ENCODE measurements at regions not wholly inside any gene's neighbourhood (a gene's known extent, or its start where the extent isn't known, plus 50 kb on each side); places are given as distances from the start of the nearest gene placed in this dataset.

DNA sequence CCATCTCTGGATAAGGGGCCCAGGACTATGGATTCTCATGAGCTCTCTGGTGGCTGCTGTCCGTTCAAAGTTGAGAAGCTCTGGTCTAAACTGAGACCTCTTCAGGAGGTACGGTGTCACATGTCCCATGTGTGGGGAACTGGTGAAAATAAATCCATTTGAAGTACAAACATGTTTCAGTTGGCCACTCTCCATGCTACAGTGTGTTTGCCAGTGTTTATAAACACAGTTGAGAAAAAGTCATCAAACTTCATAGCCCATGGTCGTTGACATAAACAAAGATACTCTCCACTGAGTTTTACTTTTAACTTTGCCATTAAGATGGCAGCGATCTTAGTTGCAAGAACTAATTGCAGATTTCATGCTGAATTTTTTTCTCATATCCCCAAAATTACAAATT, 72.8 kb downstream of the PSMG1 start:
- Histone ChIP-seq H4K20me1 (ENCODE audit: control insufficient read depth, insufficient read depth) (no peaks in the 10 kb centered on the region), H3K79me2 (ENCODE audit: control insufficient read depth, insufficient read depth, low read length) (no peaks in the 10 kb centered on the region), H3K36me3 (ENCODE audit: control insufficient read depth in 2 of 2, insufficient read depth in 2 of 2, low read length in 1 of 2) (no peaks in the 10 kb centered on the region), H3K9ac (ENCODE audit: control insufficient read depth, insufficient read depth, low read length) (no peak overlapping the region), H3K4me2 (ENCODE audit: control insufficient read depth, insufficient read depth) (no peak overlapping the region), H3K27me3 (replicated peaks in 1 of 2; ENCODE audit: control insufficient read depth in 2 of 2, insufficient read depth in 2 of 2, low read length in 1 of 2) (no peaks in the 10 kb centered on the region; a peak in 2 of 4 replicates), H3K4me3 (no peak overlapping the region), H3K4me1 (ENCODE audit: control insufficient read depth, insufficient read depth, low read length) (no peaks in the 10 kb centered on the region), H3K27ac (ENCODE audit: control insufficient read depth, insufficient read depth) (no peak overlapping the region), H3K9me3 (replicated peaks; ENCODE audit: control insufficient read depth, insufficient read depth, low read length) (no peaks in the 10 kb centered on the region), H2AFZ (ENCODE audit: control insufficient read depth, low read depth, low read length) (no peak overlapping the region)
- SMC1A ChIA-PET (ENCODE audit: uncharacterized antibody, unreplicated experiment), result no interaction called here
- CTCF ChIA-PET, result no interaction called here
- FAIRE-seq (no peak), DNase-seq (ENCODE audit: low read depth, low spot score) (no peak), ATAC-seq (no peak)
- in situ Hi-C loops (cut with MboI), result no loop called here
- POLR2A ChIA-PET, result no interaction called here
- no TSS peak for BruUV-seq (replicated peaks)
- RAD21 ChIA-PET (ENCODE audit: unreplicated experiment), result no interaction called here
- 13% methylated on average over 4 of the region's 4 CpGs for WGBS (ENCODE audit: insufficient coverage, insufficient replicate concordance, low lambda C conversion rate, missing lambda C conversion rate)
- intact Hi-C loops (cut with micrococcal nuclease; ENCODE audit: unreplicated experiment), result no loop called here
- TF ChIP-seq HDAC6 (IDR thresholded peaks at IDR 0.05; ENCODE audit: unreplicated experiment) (no peak), PAX8 (IDR thresholded peaks at IDR 0.05) (no peak), ZBTB33 (IDR thresholded peaks at IDR 0.05) (no peak), ZNF217 (IDR thresholded peaks at IDR 0.05) (no peak), FOS (IDR thresholded peaks at IDR 0.05; ENCODE audit: borderline replicate concordance, extremely low read depth, insufficient read length) (no peak), CBX5 (IDR thresholded peaks at IDR 0.05; ENCODE audit: low read depth) (no peak), RELB (IDR thresholded peaks at IDR 0.05; ENCODE audit: low read depth) (no peak), CBX3 (IDR thresholded peaks at IDR 0.05; ENCODE audit: borderline replicate concordance, low read depth) (no peak)
- TF ChIP-seq, protein P1, sequence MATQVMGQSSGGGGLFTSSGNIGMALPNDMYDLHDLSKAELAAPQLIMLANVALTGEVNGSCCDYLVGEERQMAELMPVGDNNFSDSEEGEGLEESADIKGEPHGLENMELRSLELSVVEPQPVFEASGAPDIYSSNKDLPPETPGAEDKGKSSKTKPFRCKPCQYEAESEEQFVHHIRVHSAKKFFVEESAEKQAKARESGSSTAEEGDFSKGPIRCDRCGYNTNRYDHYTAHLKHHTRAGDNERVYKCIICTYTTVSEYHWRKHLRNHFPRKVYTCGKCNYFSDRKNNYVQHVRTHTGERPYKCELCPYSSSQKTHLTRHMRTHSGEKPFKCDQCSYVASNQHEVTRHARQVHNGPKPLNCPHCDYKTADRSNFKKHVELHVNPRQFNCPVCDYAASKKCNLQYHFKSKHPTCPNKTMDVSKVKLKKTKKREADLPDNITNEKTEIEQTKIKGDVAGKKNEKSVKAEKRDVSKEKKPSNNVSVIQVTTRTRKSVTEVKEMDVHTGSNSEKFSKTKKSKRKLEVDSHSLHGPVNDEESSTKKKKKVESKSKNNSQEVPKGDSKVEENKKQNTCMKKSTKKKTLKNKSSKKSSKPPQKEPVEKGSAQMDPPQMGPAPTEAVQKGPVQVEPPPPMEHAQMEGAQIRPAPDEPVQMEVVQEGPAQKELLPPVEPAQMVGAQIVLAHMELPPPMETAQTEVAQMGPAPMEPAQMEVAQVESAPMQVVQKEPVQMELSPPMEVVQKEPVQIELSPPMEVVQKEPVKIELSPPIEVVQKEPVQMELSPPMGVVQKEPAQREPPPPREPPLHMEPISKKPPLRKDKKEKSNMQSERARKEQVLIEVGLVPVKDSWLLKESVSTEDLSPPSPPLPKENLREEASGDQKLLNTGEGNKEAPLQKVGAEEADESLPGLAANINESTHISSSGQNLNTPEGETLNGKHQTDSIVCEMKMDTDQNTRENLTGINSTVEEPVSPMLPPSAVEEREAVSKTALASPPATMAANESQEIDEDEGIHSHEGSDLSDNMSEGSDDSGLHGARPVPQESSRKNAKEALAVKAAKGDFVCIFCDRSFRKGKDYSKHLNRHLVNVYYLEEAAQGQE (IDR thresholded peaks at IDR 0.05; ENCODE audit: low read depth, low read length), result no peak
- TF ChIP-seq, protein P2, sequence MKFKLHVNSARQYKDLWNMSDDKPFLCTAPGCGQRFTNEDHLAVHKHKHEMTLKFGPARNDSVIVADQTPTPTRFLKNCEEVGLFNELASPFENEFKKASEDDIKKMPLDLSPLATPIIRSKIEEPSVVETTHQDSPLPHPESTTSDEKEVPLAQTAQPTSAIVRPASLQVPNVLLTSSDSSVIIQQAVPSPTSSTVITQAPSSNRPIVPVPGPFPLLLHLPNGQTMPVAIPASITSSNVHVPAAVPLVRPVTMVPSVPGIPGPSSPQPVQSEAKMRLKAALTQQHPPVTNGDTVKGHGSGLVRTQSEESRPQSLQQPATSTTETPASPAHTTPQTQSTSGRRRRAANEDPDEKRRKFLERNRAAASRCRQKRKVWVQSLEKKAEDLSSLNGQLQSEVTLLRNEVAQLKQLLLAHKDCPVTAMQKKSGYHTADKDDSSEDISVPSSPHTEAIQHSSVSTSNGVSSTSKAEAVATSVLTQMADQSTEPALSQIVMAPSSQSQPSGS (IDR thresholded peaks at IDR 0.05; ENCODE audit: low read length), result no peak
- TF ChIP-seq, protein P3, sequence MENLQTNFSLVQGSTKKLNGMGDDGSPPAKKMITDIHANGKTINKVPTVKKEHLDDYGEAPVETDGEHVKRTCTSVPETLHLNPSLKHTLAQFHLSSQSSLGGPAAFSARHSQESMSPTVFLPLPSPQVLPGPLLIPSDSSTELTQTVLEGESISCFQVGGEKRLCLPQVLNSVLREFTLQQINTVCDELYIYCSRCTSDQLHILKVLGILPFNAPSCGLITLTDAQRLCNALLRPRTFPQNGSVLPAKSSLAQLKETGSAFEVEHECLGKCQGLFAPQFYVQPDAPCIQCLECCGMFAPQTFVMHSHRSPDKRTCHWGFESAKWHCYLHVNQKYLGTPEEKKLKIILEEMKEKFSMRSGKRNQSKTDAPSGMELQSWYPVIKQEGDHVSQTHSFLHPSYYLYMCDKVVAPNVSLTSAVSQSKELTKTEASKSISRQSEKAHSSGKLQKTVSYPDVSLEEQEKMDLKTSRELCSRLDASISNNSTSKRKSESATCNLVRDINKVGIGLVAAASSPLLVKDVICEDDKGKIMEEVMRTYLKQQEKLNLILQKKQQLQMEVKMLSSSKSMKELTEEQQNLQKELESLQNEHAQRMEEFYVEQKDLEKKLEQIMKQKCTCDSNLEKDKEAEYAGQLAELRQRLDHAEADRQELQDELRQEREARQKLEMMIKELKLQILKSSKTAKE (IDR thresholded peaks at IDR 0.05; ENCODE audit: low read depth, poor library complexity, severe bottlenecking), result no peak

All from GM12878 (cell line).